ENCODE measurements at regions not wholly inside any gene's neighbourhood (a gene's known extent, or its start where the extent isn't known, plus 50 kb on each side); places are given as distances from the start of the nearest gene placed in this dataset.
"Not testable (repeated sequence)": the region's sequence is repeated elsewhere in the genome, so short reads cannot be mapped to it uniquely, and the experiment has no call there.

- DNase-seq (ENCODE audit: low spot score): peak; percentile 19
These were observed 160.1 kb downstream of the RTP5 start for GRCh38 chr2:242029422-242030225.

GRCh38 chr2:242030226-242030575, 160.7 kb downstream of the RTP5 start:
- peak; percentile 39 for DNase-seq (ENCODE audit: low spot score)

- DNase-seq (ENCODE audit: low spot score): peak; percentile 28
These were observed 161.3 kb downstream of the RTP5 start for GRCh38 chr2:242030858-242031257.

GRCh38 chr2:242031481-242032019, 162.0 kb downstream of the RTP5 start:
- DNase-seq (ENCODE audit: low spot score): peak; percentile 31

- DNase-seq (ENCODE audit: low spot score): peak; percentile 30
These were observed 163.5 kb downstream of the RTP5 start for GRCh38 chr2:242032780-242033656.

GRCh38 chr2:242034138-242034537, 164.6 kb downstream of the RTP5 start:
- no peak for DNase-seq (ENCODE audit: low spot score)

GRCh38 chr2:242034996-242035814, 165.7 kb downstream of the RTP5 start:
- DNase-seq (ENCODE audit: low spot score): peak; percentile 43

- DNase-seq (ENCODE audit: low spot score): no peak
These were observed 166.5 kb downstream of the RTP5 start for GRCh38 chr2:242035858-242036652.

GRCh38 chr2:242036653-242036950, 167.1 kb downstream of the RTP5 start:
- no peak for DNase-seq (ENCODE audit: low spot score)

- DNase-seq (ENCODE audit: low spot score): no peak
These were observed 168.8 kb downstream of the RTP5 start for GRCh38 chr2:242038166-242038927.

- no peak for DNase-seq (ENCODE audit: low spot score)
These were observed 169.4 kb downstream of the RTP5 start for GRCh38 chr2:242038928-242039341.

GRCh38 chr2:242040303-242040655, 170.8 kb downstream of the RTP5 start:
- DNase-seq (ENCODE audit: low spot score): no peak

- no peak for DNase-seq (ENCODE audit: low spot score)
These were observed 171.2 kb downstream of the RTP5 start for GRCh38 chr2:242040681-242041080.

GRCh38 chr2:242041816-242042215, 172.3 kb downstream of the RTP5 start:
- no peak for DNase-seq (ENCODE audit: low spot score)

- DNase-seq (ENCODE audit: low spot score): no peak
These were observed 174.2 kb downstream of the RTP5 start for GRCh38 chr2:242043538-242044312.

- DNase-seq (ENCODE audit: low spot score): no peak
These were observed 174.7 kb downstream of the RTP5 start for GRCh38 chr2:242044313-242044590.

GRCh38 chr2:242045596-242046144, 176.1 kb downstream of the RTP5 start:
- DNase-seq (ENCODE audit: low spot score): not testable (repeated sequence)

GRCh38 chr2:242046206-242046826, 176.8 kb downstream of the RTP5 start:
- DNase-seq (ENCODE audit: low spot score): no peak

- no peak for DNase-seq (ENCODE audit: low spot score)
These were observed 178.4 kb downstream of the RTP5 start for GRCh38 chr2:242047963-242048362.

All from ecto neural progenitor cell (in vitro differentiated cells).